SW480 (cell line): ENCODE measurements at regions not wholly inside any gene's neighbourhood (a gene's known extent, or its start where the extent isn't known, plus 50 kb on each side); places are given as distances from the start of the nearest gene placed in this dataset.
"Not testable (repeated sequence)": the region's sequence is repeated elsewhere in the genome, so short reads cannot be mapped to it uniquely, and the experiment has no call there.

Experiments used
- DNase-seq: peaks from one replicate; pipeline ENCODE4 v3.0.0-alpha.2; 2016; ENCODE audit warnings: low spot score

DNA sequence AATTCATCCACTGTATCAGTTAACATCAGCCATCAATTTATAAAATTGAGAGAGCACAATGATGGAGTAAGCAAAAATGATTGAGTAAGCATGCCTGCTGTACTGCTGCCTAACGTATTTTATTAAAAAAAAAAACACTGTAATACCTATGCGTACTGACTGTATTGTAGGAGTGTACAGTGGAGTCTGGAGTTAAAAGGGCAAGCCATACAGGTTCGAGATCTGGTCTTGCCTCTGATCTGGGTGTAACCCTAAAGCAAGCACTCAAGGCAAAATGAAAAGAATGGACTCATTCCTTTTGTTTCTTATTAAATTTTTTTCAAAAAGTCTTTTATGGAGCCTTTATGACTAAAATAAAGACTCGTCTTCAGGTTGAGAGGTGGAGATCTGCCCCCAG lies 894.2 kb upstream of the INTU start:
- no peak for DNase-seq

DNA sequence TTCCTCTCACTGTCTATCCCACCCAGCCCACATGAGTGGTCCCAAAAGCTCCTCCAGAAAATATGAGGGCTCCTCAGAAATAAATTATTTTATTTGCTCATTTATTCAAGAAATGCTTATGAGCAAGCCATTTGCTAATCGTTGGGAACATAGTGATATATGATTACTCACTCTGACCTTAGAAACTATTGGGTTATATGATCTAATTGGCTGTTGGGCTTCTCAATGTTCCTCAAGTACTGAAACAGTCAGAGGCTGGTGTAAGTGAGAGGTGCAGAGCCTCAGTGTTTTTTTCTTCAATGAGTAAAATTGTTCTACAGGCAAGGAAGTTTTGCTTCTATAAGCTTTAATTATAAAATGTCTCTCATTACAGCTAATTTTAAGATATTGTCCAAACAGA lies 893.8 kb upstream of the INTU start:
- DNase-seq = no peak

DNA sequence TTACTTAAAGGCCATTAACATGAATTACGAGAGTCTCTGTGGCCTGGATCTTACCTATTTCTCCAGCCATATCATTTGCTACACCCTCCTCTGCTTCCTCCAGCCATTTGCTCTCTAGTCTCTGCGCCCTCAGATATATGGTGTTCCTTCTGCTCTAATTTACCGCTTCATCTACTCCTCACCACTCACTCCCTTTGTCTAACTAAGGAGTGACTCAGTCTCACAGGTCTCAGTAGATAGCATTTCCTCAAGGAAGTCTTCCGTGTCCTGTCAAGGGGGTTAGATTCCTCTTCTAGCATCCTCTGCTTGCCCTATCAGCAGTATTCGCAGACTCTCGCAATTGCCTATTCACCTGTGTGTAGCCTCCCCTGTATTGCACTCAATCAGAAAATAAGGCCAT lies 892.1 kb upstream of the INTU start:
- no peak for DNase-seq

DNA sequence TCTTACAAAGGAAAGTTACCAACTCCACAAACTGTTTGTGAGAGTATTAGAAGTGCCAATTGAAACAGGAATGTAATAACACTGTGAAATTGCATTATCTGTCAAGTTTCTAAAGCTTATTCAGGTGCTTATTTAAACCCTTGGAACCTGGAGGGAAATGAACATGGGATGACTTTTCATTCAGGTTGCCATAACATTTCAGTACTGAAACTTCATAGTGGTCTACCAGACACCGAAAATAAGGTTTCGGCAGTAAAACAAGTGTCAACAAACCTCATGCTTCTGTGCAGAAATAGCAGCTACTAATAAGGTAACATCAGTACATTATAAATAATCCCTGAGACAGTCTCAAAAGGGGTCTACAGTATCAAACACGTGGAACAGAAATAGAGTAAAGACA lies 890.7 kb upstream of the INTU start:
- no peak for DNase-seq

DNA sequence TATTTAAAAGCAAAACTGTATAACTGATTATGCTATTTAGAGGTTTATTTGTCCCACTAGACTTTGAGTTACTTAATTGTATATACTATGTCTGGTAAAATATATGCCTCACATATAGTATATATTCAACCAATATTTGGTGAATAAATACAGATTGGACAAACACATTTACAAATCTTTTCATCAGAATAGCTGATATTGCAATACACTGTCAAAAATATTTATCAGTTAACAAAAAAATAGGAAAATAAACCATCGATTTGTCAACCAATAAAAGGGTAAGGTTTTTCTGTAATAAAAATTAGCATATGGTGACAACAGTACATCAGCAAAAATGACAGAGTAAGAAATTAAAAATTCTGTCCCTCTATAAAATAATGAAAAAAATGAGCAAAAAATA lies 889.9 kb upstream of the INTU start:
- DNase-seq = no peak

DNA sequence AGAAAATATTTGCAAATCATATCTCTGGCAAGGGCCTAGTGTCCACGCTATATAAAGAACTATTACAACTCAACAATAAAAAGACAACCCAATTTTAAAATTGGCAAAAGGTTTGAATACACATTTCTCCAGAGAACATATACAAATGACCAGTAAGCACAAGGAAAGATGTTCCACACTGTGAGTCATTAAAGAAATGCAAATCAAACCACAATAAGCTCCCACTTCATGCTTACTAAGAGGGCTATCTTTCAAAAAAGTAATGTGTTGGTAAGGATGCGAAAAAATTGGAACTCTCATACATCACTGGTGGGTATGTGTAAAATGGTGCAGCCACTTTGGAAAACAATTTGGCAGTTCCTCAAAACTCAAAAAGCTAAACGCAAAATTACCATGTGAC lies 884.0 kb upstream of the INTU start:
- no peak for DNase-seq

DNA sequence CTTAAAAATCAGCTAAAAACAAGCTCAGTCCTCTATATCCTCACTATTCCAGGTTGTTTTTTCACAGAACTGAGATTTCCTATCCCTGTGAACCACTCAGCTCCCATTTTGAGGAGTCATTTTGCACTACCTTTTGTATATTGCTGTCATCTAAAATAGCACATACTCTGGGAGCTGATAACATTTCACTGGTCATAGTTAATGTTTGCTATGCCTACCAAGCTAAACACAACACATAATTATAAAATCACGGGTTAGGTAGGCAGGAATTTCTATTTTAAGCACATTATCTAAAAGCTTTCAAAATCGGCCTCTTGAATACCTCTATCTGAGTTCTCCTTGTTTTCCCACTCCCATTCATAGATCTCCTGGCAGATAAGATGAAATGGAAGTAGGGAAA lies 882.0 kb upstream of the INTU start:
- DNase-seq = no peak

DNA sequence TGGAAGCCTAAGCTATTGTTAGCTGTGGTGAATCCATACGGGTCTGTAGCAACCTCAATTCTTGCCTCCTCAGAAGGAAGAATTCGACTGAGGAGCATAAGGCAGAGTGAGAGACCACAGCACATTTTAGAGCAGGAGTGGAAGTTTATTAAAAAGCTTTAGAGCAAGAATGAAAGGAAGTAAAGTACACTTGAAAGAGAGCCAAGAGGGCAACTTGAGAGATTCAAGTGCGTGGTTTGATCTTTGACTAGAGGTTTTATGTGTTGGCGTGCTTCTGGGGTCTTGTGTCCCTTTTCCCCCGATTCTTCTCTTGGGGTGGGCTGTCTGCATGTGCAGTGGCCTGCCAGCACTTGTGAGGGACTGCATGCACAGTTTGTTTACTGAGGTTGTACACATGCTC lies 880.6 kb upstream of the INTU start:
- no peak for DNase-seq

DNA sequence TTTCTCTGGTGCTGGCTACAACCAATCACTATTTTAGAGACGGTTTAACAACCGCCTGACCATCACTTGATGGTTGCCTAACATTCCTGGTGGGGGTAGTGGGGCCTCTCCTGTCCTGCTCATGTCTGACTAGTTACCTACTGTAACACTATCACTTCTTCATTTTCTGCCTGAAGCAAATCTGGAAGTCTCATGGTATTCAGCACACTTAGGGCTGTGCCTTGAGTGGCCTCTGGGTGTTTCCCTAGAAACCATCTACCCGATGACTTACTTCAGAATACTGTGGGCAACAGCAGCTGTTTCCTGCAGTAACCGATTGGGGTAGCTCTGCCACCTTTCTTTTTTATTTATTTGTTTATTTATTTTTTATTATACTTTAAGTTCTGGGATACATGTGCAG lies 880.1 kb upstream of the INTU start:
- no peak for DNase-seq

DNA sequence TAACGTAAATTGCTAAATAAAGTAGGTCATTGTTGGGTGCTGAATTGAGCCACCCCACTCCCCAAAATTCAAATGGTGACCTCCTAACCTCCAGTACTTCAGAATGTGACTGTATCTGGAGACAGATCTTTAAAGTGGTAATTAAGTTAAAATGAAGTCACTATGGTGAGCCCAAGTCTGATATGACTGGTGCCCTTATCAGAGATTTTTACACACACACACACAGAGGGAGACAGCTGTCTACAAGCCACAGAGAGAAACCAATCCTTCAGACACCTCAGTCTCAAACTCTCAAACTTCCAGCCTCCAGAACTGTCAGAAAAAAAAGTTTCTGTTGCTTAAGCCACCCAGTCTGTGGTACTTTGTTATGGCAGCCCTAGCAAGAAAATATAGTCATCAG lies 879.2 kb upstream of the INTU start:
- no peak for DNase-seq

DNA sequence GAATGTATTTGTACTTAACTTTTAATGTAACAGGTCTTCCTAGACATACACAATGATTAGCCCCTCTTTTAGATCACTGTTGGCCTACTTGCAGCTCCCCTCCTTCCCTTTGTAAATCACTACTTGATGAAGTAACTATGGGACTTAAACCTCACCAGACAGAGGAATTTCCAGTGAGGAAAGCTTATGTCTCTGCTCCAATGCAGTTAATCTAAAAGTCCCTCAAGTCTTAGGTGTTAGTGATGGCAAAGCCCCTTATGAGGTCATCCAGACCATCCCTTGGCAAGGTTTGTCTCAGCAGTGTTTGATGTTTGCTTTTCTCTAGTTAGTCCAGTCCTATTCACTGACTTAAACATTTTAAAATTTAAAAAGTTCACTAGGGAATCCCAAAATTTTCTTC lies 877.3 kb upstream of the INTU start:
- DNase-seq = no peak

DNA sequence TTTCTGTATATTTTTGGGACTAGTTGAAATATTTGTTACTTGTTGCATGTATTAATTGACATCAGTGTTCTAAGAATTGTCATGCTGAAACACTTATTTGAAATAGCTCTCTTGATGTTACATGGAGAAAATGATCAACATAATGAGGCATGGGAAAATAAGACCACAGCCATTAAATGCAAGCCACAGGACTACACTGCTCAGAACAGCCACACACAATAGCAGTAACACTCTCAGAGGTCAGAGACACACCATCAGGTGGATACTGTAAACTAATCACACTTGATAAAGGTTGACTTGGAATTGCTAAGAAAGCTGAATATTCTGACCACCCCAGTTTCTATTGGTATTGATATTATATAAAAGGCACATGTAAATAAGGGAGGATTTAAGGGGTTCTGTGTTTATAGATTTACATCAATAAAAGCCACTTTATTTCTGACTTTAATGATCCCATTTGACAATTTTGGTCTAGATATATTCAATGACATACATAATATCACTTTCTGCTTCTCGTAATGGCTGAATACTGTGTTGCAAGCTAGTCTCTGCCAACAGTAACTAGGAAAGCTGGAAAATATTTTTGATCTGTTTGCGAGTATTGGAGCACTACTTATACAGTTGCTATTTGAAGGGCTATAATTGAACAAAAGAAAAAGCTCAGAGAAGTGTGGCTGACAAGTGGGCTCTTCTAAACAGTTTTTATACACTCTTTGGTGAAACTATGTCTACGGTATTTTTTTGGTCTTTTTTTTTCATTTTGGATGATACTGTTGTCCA lies 876.5 kb upstream of the INTU start:
- DNase-seq = no peak

DNA sequence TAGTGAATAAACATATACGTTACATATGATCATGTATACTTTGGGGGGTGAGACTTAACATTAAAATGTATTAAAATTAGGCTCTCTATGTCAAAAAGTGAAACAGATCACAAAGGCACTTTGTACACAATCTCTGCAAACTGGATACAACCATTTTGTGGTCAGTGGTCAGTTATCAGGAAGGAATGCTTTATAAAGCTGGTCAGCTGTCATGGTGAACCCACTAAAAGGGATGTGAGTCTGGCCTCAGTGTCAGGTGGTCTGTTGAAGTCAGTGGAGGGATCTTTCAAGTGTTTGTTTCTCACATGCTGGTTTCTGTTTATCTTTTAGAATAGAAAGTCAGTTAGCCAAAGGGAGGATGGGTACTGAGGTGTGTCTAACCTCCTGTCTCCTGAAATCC lies 875.5 kb upstream of the INTU start:
- no peak for DNase-seq

DNA sequence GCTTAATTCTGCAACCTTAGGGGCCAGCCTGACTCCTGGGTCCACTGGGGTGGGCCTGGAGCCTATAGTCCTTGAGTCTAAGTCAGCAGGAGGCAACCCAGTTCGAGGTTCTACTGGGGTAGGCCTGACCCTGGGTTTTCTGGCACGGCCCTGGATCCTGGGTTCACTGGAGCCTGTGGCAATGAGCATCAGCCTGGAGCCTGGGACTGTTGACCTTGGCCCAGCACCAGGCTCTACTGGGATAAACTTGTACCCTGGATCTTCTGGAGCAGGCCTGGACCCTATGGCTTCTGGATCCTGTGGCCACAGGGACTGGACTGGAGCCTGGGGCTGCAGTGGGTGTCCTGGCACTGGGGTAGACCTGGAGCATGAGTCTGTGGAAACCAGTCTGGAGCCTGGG lies 874.3 kb upstream of the INTU start:
- no peak for DNase-seq

DNA sequence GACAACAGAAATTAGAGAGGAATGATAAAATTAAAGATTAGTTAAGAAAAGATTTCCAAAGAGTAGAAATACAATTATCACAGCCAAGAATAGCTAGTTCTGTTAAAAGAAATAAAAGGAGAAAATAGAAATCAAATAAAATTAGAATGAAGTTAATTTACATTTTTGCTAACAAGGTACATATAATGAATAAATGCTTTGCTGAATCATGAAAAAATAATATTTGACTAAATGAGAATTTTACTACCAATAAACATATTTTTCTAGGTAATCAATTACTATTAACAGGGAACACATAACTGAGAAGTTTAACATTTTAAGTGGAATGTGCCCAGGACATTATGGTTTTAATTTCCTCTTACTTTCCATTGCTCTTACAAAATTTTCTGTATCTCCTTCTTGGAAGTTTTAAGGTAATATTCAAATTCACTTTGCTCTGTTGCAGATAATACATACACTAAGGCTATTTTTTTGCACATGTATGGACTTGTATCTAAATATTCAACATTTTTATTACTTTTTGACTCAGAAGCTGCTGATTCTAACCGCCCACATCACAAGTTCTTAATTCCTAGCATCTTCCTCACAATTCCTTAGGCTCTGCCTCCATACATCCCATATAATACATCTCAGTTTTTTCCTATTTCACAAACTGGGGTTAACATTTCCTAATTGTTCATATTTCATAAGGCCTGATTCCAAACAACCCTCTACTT lies 870.7 kb upstream of the INTU start:
- DNase-seq = no peak

DNA sequence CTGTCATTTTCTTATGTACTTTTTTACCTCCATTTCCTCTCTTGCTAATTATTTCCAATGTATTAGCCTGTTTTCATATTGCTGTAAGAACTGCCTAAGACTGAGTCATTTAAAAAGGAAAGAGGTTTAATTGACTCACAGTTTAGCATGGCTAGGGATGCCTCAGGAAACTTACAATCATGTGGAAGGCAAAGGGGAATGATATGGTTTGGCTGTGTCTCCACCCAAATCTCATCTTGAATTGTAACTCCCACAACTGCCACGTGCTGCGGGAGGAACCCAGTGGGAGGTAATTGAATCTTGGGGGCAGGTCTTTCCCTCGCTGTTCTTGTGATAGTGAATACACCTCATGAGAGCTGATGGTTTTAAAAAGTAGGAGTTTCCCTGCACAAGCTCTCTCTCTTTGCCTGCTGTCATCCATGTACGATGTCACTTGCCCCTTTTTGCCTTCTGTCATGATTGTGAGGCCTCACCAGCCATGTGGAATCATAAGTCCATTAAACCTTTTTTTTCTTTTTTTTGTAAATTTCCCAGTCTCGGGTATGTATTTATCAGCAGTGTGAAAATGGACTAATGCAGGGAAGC lies 870.0 kb upstream of the INTU start:
- no peak for DNase-seq

DNA sequence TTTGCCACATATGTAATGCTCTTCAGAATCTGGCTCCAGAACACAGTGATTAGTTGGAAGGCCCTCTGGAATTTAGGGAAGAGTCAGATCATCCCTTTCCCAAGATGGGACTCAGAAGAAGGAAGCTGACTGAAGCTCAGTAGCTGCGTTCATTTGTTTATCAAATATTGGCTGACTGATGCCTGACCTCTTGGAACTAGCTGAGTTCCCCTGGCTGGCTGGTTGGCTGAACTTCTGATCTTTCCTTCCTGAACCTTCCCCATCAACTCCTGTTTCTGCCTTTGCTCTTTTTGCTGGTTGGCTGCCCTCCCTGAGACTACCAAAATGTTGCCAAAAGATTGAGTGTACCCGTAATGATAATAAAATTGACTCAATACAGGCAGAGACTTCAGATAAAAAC lies 866.5 kb upstream of the INTU start:
- DNase-seq = no peak

DNA sequence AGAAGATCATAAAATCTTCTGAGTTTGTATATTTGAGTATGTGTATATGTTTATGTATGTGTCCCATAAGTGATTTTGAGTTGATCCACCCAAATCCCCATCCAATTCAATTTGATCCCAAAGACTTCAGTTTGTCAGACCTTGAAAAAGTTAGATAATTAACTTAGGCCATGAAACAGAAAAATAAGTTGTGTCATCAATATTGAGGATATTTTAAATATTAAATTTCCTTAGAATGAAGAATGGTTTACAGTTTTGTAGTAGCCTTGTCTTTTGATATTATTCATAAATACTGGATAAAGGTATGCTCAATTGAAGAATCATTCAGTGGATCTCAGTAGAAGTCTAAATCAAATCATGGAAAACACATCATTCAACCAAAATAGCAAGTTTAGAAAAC lies 864.4 kb upstream of the INTU start:
- DNase-seq = no peak

DNA sequence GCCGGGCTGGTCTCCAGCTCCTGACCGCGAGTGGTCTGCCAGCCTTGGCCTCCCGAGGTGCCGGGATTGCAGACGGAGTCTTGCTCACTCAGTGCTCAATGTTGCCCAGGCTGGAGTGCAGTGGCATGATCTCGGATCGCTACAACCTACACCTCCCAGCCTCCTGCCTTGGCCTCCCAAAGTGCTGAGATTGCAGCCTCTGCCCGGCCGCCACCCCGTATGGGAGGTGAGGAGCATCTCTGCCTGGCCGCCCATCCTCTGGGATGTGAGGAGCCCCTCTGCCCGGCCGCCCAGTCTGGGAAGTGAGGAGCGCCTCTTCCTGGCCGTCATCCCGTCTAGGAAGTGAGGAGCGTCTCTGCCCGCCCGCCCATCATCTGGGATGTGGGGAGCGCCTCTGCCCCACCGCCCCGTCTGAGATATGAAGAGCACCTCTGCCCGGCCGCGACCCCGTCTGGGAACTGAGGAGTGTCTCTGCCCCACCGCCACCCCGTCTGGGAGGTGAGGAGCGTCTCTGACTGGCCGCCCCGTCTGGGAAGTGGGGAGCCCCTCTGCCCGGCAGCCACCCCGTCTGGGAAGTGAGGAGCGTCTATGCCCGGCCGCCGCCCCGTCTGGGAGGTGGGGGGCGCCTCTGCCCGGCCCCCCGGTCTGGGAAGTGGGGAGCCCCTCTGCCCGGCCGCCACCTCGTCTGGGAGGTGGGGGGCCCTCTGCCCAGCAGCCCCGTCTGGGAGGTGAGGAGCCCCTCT lies 861.8 kb upstream of the INTU start:
- not testable (repeated sequence) for DNase-seq

DNA sequence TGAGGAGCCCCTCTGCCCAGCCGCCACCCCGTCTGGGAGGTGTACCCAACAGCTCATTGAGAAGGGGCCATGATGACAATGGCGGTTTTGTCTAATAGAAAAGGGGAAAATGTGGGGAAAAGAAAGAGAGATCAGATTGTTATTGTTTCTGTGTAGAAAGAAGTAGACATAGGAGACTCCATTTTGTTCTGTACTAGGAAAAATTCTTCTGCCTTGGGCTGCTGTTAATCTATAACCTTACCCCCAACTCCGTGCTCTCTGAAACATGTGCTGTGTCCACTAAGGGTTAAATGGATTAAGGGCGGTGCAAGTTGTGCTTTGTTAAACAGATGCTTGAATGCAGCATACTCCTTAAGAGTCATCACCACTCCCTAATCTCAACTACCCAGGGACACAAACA lies 861.1 kb upstream of the INTU start:
- not testable (repeated sequence) for DNase-seq

DNA sequence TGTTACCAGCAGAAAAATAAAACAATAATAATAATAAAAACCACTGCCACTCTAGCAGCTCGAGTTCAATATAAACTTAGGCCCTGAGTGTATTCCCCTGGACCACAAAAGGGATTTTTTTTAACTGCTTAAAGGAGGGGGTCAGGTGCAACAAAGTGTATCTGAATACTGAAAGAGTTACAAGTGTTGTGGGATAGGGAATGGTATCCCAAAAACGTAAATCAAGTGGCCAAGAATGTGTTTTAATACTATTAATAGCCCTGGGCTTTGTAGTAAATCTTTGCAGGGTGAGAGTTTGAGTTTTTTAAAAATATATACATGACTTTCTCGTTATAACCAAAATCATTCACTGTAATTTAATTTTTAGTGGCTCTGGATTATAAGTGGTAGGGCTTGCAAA lies 860.1 kb upstream of the INTU start:
- DNase-seq = no peak

DNA sequence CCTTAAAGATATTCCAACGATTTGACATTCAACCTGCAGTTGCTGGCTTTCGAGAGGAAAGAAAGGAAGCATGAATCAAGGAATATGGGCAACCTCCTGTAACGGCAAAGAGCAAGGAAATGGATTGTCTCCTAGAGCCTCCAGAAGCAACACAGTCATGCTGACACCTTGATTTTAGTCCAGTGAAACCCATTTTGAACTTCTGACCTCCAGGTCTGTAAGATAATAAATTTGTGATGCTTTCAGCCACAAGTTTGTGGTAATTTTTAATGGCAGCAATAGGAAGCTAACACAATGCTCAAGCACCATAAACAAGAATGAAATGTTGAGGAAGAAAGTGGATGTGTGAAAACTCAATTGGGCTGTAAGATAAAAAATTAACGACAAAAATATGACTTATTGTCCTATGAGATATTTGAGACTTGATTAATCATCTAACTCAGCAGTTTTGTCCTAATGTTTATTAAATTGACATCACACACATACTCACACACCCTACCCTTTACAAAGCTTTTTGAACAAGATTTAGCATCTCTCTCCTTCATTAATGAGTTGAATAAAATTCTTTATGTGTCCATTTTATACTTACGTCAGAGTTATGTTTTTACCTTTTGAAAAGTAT lies 857.2 kb upstream of the INTU start:
- DNase-seq = no peak
